ENCODE measurements at regions not wholly inside any gene's neighbourhood (a gene's known extent, or its start where the extent isn't known, plus 50 kb on each side); places are given as distances from the start of the nearest gene placed in this dataset.
A peak's percentile ranks its signal among the peaks of the same experiment; 100 is the strongest.

DNA sequence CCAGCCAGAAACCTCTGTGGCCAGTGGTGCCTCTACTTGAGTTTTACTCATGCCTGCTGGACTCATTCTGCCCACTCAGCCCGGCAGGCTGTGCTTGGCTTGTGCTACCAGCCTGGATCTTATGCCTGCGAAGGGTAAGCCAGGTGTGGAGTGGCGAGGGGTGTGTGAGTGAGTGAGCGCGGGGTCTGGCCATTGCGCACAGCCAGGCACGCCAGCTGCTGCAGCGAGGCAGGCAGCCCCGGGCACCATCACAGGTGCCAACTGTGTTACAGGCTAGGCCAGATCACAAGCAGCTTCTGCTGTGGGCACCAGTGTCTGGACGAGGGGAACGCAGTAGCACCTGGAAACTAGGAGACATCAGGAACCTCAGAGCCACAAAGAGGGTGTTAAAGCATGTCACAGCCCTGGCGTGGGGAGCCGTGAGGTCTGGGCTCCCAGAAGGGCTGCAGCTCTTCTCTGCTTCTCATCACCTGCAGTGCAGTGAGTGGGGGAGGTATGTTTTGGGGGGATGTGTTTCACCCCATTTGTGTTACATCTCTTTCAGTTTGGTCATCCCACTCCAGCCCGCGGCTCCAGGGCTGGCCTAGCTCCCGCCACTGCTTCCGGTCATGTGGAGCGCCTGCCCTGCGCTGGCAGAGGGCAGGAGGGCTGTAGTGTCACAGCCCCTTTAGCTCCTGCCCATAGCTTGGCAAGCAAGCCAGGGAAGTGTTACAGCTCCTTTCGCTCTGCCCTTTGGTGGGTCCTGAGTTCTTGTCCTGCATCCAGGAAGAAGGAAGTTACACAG lies 379.7 kb upstream of the IMPG1 start:
- DNase-seq (no peak), ATAC-seq (peak in 1 of 2 donors; percentile 30)
- H3K4me1 ChIP-seq, result no peaks in the 10 kb centered on the region
- TF ChIP-seq, protein P1, sequence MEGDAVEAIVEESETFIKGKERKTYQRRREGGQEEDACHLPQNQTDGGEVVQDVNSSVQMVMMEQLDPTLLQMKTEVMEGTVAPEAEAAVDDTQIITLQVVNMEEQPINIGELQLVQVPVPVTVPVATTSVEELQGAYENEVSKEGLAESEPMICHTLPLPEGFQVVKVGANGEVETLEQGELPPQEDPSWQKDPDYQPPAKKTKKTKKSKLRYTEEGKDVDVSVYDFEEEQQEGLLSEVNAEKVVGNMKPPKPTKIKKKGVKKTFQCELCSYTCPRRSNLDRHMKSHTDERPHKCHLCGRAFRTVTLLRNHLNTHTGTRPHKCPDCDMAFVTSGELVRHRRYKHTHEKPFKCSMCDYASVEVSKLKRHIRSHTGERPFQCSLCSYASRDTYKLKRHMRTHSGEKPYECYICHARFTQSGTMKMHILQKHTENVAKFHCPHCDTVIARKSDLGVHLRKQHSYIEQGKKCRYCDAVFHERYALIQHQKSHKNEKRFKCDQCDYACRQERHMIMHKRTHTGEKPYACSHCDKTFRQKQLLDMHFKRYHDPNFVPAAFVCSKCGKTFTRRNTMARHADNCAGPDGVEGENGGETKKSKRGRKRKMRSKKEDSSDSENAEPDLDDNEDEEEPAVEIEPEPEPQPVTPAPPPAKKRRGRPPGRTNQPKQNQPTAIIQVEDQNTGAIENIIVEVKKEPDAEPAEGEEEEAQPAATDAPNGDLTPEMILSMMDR (IDR thresholded peaks at IDR 0.05), result no peak
- H3K27me3 ChIP-seq (ENCODE audit: low read depth), result no peaks in the 10 kb centered on the region
- no peaks in the 10 kb centered on the region for H3K9me3 ChIP-seq
- H3K36me3 ChIP-seq, result no peaks in the 10 kb centered on the region
- intact Hi-C loops (cut with DNase I), result no loop called here
- H3K27ac ChIP-seq, result no peak overlapping the region
- H3K4me3 ChIP-seq, result no peak overlapping the region

DNA sequence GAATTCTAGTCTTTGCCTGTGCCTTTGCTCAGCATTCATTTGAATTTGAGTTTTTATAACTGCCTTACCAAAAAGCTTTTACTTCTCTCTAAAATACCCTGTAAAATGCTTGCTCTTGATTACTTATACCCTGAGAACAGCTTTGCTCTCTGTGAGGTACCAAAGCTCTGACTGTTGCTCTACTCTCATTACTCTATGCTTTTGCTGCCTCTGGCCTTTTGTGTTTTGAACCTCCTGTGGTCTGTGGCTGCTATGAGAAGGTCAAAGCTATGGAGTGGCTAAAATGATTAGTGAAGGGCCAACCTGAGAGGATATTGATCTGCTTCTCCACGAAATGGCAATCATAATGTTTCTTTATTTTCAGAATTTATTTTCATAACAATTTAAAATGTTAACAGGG lies 375.6 kb upstream of the IMPG1 start:
- intact Hi-C loops (cut with DNase I), result no loop called here
- ATAC-seq, result no peak
- TF ChIP-seq, protein P1 (IDR thresholded peaks at IDR 0.05), result no peak
- Histone ChIP-seq H3K4me3 (no peak overlapping the region), H3K27me3 (ENCODE audit: low read depth) (no peaks in the 10 kb centered on the region), H3K9me3 (no peaks in the 10 kb centered on the region), H3K36me3 (no peaks in the 10 kb centered on the region), H3K27ac (no peak overlapping the region), H3K4me1 (no peaks in the 10 kb centered on the region)
- no peak for DNase-seq

DNA sequence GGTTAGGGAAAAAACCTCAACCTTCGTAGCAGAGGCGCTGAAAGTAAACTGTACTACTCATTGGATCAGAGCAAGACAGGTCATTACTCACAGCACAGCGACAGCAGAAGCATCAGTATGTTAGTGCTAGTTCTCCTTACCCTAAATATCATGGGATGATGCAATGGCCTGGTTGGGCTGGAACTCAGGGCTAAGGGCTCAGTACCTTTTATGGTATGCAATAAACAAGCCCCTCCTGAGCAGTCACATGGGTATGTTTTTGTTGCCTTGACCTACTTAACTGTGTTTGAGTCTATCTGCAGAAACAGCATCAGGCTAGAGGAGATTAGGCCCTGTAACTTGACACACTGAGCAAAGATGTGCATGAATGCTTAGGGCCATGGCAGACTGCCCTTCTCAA lies 369.4 kb upstream of the IMPG1 start:
- DNase-seq, result no peak
- H3K27me3 ChIP-seq (ENCODE audit: low read depth), result no peaks in the 10 kb centered on the region
- no peak overlapping the region for H3K27ac ChIP-seq
- no peaks in the 10 kb centered on the region for H3K4me1 ChIP-seq
- no peak overlapping the region for H3K4me3 ChIP-seq
- intact Hi-C loops (cut with DNase I), result no loop called here
- H3K9me3 ChIP-seq, result no peaks in the 10 kb centered on the region
- no peaks in the 10 kb centered on the region for H3K36me3 ChIP-seq
- TF ChIP-seq, protein P1 (IDR thresholded peaks at IDR 0.05), result no peak
- no peak for ATAC-seq

DNA sequence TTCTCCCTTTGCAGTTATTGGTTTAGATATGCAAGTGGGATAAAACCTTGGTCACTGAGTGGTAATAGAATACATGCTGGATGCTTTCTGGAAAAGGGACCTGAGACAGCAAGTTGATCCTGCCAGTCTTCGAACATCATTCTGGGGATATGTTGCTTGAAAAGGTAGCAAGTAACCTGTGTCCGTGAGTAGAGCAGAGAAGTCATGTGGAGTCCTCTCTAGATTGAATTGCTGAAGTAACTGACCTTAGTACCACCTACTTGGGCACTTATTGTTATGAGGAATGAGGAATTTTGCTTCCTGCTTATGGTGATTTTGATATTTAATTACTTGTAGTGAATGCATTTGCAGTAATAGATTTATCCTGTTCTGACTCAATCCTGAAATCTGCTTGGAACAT lies 367.3 kb upstream of the IMPG1 start:
- TF ChIP-seq, protein P1 (IDR thresholded peaks at IDR 0.05), result no peak
- no peaks in the 10 kb centered on the region for H3K27me3 ChIP-seq (ENCODE audit: low read depth)
- no peaks in the 10 kb centered on the region for H3K36me3 ChIP-seq
- no peak overlapping the region for H3K4me3 ChIP-seq
- intact Hi-C loops (cut with DNase I), result no loop called here
- ATAC-seq (no peak), DNase-seq (no peak)
- no peak overlapping the region for H3K27ac ChIP-seq
- no peaks in the 10 kb centered on the region for H3K9me3 ChIP-seq
- no peaks in the 10 kb centered on the region for H3K4me1 ChIP-seq

DNA sequence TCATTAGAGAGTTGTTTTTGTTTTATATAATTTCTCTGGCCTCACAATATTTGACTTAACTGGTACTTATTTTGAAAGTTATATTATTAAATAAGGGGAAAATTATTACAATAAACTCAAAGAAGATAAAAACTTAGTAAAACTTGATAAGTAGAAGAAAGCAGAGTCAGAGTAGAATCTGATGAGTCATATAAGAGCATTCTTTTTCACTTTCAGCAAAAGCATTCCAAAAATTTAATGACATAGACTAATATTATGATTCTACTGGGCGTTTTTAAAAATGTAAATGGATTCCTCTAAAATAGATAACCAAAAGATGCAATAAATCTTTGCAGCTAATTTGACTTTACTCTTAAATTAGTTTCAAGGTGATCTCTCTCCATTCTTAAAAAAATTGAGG lies 366.3 kb upstream of the IMPG1 start:
- no peaks in the 10 kb centered on the region for H3K27me3 ChIP-seq (ENCODE audit: low read depth)

More for the DNA sequence above, 366.3 kb upstream of the IMPG1 start:
- ATAC-seq, result no peak
- TF ChIP-seq, protein P1 (IDR thresholded peaks at IDR 0.05), result no peak
- Histone ChIP-seq H3K36me3 (no peaks in the 10 kb centered on the region), H3K4me1 (no peaks in the 10 kb centered on the region), H3K9me3 (no peaks in the 10 kb centered on the region), H3K4me3 (no peak overlapping the region), H3K27ac (no peak overlapping the region)
- DNase-seq, result no peak
- intact Hi-C loops (cut with DNase I), result no loop called here
